Bronchial epithelial cell (primary cell): ENCODE measurements at regions not wholly inside any gene's neighbourhood (a gene's known extent, or its start where the extent isn't known, plus 50 kb on each side); places are given as distances from the start of the nearest gene placed in this dataset.

Source experiments
- DNase-seq: peaks from one replicate; pipeline ENCODE4 v3.0.0-alpha.2; 2010; ENCODE audit warnings: low read depth
- FAIRE-seq: peaks from 2 replicates; lab custom pipeline; 2011; peaks lifted over from hg19 to GRCh38; lab: Jason Lieb, UNC
- H3K27me3 ChIP-seq: 2 replicates; pipeline ENCODE4 v1.5.1; 2011; ENCODE audit warnings: low read length; ENCODE audit not compliant: control insufficient read depth, insufficient read depth
- H3K36me3 ChIP-seq: 2 replicates; pipeline ENCODE4 v1.5.1; 2011; ENCODE audit warnings: low read length; ENCODE audit not compliant: control insufficient read depth, insufficient read depth
- H3K4me3 ChIP-seq: 2 replicates; pipeline ENCODE4 v1.5.1; 2011; ENCODE audit warnings: mild to moderate bottlenecking, low read depth, low read length, control low read depth
- CTCF ChIP-seq: IDR thresholded peaks from 2 replicates; pipeline ENCODE4 v1.5.1; 2011; ENCODE audit warnings: mild to moderate bottlenecking, moderate library complexity, low read length, control low read depth, inconsistent platforms; ENCODE audit not compliant: insufficient read depth, severe bottlenecking

GRCh38 chr12:94033101-94033500, 115.3 kb upstream of the PLXNC1 start:
- no peaks in the 10 kb centered on the region for H3K27me3 ChIP-seq
- DNase-seq (no peak), FAIRE-seq (no peak)
- no peak for TF ChIP-seq CTCF
- H3K36me3 ChIP-seq: no peaks in the 10 kb centered on the region
- H3K4me3 ChIP-seq: no peak overlapping the region

DNA sequence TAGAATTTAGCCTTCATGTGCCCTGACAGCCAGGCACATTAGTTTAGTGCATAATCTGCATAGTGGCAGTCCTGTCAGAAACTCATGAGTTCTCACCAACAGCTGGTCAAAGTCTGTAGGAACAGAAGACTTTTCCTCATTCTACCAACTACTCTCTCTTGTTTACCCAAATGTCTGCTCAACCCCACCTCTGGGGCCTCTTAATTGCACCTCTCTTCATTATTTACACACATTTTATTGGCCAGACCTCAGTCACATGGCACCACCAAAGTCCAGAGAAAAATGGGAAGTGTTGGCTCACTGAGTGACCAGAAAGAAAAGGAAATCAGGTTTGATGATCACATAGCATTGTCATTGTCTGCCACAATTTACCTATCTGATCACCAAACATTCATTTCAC, 114.6 kb upstream of the PLXNC1 start:
- no peaks in the 10 kb centered on the region for H3K27me3 ChIP-seq
- no peak for FAIRE-seq
- no peak for TF ChIP-seq CTCF
- no peak for DNase-seq
- H3K36me3 ChIP-seq: no peaks in the 10 kb centered on the region
- H3K4me3 ChIP-seq: no peak overlapping the region

- H3K4me3 ChIP-seq: no peak overlapping the region
- TF ChIP-seq CTCF: no peak
- no peaks in the 10 kb centered on the region for H3K36me3 ChIP-seq
- no peak for DNase-seq
- no peaks in the 10 kb centered on the region for H3K27me3 ChIP-seq
- FAIRE-seq: no peak
Measured at GRCh38 chr12:94037444-94037843, 110.9 kb upstream of the PLXNC1 start.

DNA sequence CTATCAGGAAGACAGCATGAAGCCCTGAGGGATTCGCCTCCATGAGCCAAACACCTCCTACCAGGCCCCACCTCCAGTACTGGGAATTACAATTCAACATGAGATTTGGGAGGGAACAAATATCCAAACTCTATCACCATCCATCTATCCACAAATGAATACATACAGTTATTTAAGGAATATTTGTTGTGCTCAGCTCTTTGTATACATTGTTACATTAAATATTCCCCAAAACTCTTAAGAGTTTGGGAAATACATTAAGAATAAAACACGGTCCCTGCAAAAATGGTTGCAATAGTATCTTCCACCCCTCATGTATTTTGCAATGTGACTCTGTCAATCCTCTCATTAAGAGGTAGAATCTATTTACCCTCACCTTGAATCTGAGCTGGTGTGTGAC, 109.8 kb upstream of the PLXNC1 start:
- Histone ChIP-seq H3K36me3 (no peaks in the 10 kb centered on the region), H3K4me3 (no peak overlapping the region), H3K27me3 (no peaks in the 10 kb centered on the region)
- no peak for TF ChIP-seq CTCF
- FAIRE-seq (no peak), DNase-seq (no peak)

- TF ChIP-seq CTCF: no peak
- H3K27me3 ChIP-seq: no peaks in the 10 kb centered on the region
- no peak overlapping the region for H3K4me3 ChIP-seq
- FAIRE-seq (no peak), DNase-seq (no peak)
- H3K36me3 ChIP-seq: no peaks in the 10 kb centered on the region
Measured at GRCh38 chr12:94039199-94039840, 109.1 kb upstream of the PLXNC1 start.

DNA sequence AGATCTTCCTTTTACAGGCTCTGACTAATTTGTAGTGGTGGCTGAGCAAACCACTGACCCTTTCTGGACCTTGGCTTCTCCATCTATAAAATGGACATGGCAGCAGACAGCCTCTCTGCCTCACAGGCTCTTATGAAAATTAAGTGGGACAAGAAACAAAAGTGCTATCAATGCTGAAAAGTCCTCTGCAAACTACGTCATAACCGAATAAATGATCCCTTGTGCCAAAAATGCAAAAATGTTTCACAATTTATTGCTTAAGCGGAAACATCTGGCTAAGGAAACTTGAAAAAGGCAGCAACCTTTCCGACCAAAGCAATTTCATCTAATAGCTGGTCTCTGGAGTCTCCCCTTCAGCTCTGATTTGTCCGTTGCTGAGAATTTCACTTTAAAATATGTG, 108.5 kb upstream of the PLXNC1 start:
- no peak for TF ChIP-seq CTCF
- no peak overlapping the region for H3K4me3 ChIP-seq
- no peaks in the 10 kb centered on the region for H3K27me3 ChIP-seq
- no peak for DNase-seq
- FAIRE-seq: no peak
- no peaks in the 10 kb centered on the region for H3K36me3 ChIP-seq
